ENCODE measurements at regions not wholly inside any gene's neighbourhood (a gene's known extent, or its start where the extent isn't known, plus 50 kb on each side); places are given as distances from the start of the nearest gene placed in this dataset.

- Mint-ChIP-seq H3K36me3 (ENCODE audit: low read depth) (no peaks in the 10 kb centered on the region), H3K4me3 (no peak overlapping the region), H3K4me1 (peaks cover 8% of the 10 kb centered on the region), H3K27me3 (ENCODE audit: low read depth, poor library complexity) (peaks cover 12% of the 10 kb centered on the region), H3K9me3 (no peaks in the 10 kb centered on the region), H3K27ac (no peak overlapping the region)
- no peak for TF ChIP-seq CTCF (IDR thresholded peaks at IDR 0.05)
- DNase-seq = no peak
Measured at GRCh38 chr1:112056354-112056753, 66.9 kb upstream of the KCND3 start.

GRCh38 chr1:112057736-112058135 lies 68.3 kb upstream of the KCND3 start:
- no peak for TF ChIP-seq CTCF (IDR thresholded peaks at IDR 0.05)
- Mint-ChIP-seq H3K27me3 (ENCODE audit: low read depth, poor library complexity) (peaks cover 12% of the 10 kb centered on the region), H3K4me1 (peaks cover 8% of the 10 kb centered on the region), H3K9me3 (no peaks in the 10 kb centered on the region), H3K4me3 (no peak overlapping the region), H3K27ac (no peak overlapping the region), H3K36me3 (ENCODE audit: low read depth) (no peaks in the 10 kb centered on the region)
- DNase-seq = no peak

GRCh38 chr1:112058815-112059450 lies 69.5 kb upstream of the KCND3 start:
- Mint-ChIP-seq H3K27me3 (ENCODE audit: low read depth, poor library complexity) (peaks cover 12% of the 10 kb centered on the region), H3K4me3 (no peak overlapping the region), H3K27ac (no peak overlapping the region), H3K9me3 (no peaks in the 10 kb centered on the region), H3K36me3 (ENCODE audit: low read depth) (no peaks in the 10 kb centered on the region), H3K4me1 (peaks cover 8% of the 10 kb centered on the region)
- DNase-seq = no peak
- no peak for TF ChIP-seq CTCF (IDR thresholded peaks at IDR 0.05)

GRCh38 chr1:112059679-112060078 lies 70.2 kb upstream of the KCND3 start:
- no peak for TF ChIP-seq CTCF (IDR thresholded peaks at IDR 0.05)
- H3K27me3 Mint-ChIP-seq (ENCODE audit: low read depth, poor library complexity) = peaks cover 14% of the 10 kb centered on the region
- H3K36me3 Mint-ChIP-seq (ENCODE audit: low read depth) = no peaks in the 10 kb centered on the region
- H3K9me3 Mint-ChIP-seq = no peaks in the 10 kb centered on the region
- H3K27ac Mint-ChIP-seq = no peak overlapping the region
- H3K4me3 Mint-ChIP-seq = no peak overlapping the region
- peaks cover 8% of the 10 kb centered on the region for H3K4me1 Mint-ChIP-seq
- no peak for DNase-seq

GRCh38 chr1:112060261-112060660 lies 70.8 kb upstream of the KCND3 start:
- no peaks in the 10 kb centered on the region for H3K36me3 Mint-ChIP-seq (ENCODE audit: low read depth)
- no peak for TF ChIP-seq CTCF (IDR thresholded peaks at IDR 0.05)
- H3K4me3 Mint-ChIP-seq = no peak overlapping the region
- no peak for DNase-seq
- H3K27ac Mint-ChIP-seq = no peak overlapping the region
- no peaks in the 10 kb centered on the region for H3K9me3 Mint-ChIP-seq
- peaks cover 18% of the 10 kb centered on the region for H3K27me3 Mint-ChIP-seq (ENCODE audit: low read depth, poor library complexity)
- H3K4me1 Mint-ChIP-seq = peaks cover 8% of the 10 kb centered on the region

GRCh38 chr1:112061056-112061455 lies 71.6 kb upstream of the KCND3 start:
- Mint-ChIP-seq H3K27me3 (ENCODE audit: low read depth, poor library complexity) (peaks cover 18% of the 10 kb centered on the region), H3K36me3 (ENCODE audit: low read depth) (no peaks in the 10 kb centered on the region), H3K4me1 (peaks cover 8% of the 10 kb centered on the region), H3K4me3 (no peak overlapping the region), H3K27ac (no peak overlapping the region), H3K9me3 (no peaks in the 10 kb centered on the region)
- DNase-seq = no peak
- TF ChIP-seq CTCF (IDR thresholded peaks at IDR 0.05) = no peak

Data from nephron progenitor cell (in vitro differentiated cells).